HG03135 (cell line): ENCODE measurements at regions not wholly inside any gene's neighbourhood (a gene's known extent, or its start where the extent isn't known, plus 50 kb on each side); places are given as distances from the start of the nearest gene placed in this dataset.
"Not testable (repeated sequence)": the region's sequence is repeated elsewhere in the genome, so short reads cannot be mapped to it uniquely, and the experiment has no call there.

Source experiments
- ATAC-seq: cut with Tn5 transposase; IDR thresholded peaks from one replicate; pipeline ENCODE4 v1.9.1; 2021; ENCODE audit warnings: mild to moderate bottlenecking, moderate library complexity; ENCODE audit not compliant: unreplicated experiment

- ATAC-seq: no peak
Measured at GRCh38 chr2:176997074-176997791, 215.4 kb upstream of the HNRNPA3 start.

DNA sequence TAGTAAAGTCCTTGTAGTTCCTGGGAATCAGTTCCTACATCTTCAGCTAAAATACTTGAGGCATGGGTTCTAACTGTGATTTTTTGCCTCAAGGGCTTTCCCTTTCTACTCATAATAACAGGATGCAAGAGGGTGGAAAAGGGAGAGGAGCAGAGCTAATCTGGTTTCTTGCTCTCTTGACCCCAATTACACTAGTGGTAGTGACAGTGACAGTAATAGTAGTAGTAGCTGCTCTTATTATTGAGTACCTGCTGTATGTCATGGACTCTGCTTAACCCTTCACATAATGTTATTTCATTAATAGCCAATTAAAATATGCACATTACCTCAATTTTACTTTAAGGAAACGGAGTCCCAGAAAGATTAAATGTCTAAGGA, 214.8 kb upstream of the HNRNPA3 start:
- no peak for ATAC-seq

DNA sequence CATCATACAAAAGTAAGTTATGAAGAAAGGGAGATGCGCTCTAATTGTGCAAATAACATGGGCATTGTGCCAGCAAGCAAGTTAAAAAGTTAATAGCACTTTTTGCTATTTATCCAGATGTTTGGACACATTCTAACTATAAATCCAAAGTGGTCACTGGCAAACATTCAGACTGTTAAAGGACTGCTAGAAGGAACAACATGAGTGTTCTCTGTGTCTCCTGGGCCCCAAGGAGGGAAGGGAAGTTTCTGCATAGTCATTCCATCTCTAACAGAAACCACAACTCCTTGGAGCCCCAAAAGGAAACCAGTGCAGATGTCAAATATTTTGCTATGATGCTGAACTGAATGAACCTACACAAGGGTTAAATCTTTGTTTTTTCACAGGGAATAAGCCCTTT, 213.3 kb upstream of the HNRNPA3 start:
- no peak for ATAC-seq

- no peak for ATAC-seq
Measured at GRCh38 chr2:177000061-177000714, 212.4 kb upstream of the HNRNPA3 start.

DNA sequence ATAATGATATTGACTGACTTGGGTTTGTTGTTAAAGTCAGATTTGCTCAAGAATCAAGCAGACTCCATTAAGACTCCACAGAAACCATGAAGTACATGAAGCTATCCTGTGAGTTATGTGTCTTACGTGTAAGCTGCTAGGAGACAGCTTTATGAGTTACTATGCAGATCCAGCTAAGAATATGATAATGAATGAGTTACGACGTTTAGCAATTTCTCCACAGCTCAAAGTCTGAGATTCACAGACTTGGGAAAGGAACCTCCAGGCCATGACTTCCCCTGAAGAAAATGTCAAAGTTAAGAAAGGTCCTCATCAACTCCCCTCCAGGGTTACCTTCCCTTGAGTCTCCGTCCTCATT, 211.9 kb upstream of the HNRNPA3 start:
- ATAC-seq: no peak

- ATAC-seq: no peak
Measured at GRCh38 chr2:177001334-177001733, 211.3 kb upstream of the HNRNPA3 start.

GRCh38 chr2:177002983-177003382, 209.6 kb upstream of the HNRNPA3 start:
- ATAC-seq: no peak

GRCh38 chr2:177007726-177008125, 204.9 kb upstream of the HNRNPA3 start:
- ATAC-seq: not testable (repeated sequence)

DNA sequence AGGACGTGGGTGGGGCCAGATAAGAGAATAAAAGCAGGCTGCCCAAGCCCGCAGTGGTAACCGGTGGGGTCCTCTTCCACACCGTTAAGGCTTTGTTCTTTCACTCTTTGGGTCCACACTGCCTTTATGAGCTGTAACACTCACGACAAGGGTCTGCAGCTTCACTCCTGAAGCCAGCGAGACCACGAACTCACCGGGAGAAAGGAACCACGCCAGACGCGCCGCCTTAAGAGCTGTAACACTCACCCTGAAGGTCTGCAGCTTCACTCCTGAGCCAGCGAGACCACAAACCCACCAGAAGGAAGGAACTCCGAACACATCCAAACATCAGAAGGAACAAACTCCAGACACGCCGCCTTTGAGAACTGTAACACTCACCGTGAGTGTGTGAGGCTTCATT, 203.9 kb upstream of the HNRNPA3 start:
- not testable (repeated sequence) for ATAC-seq

- no peak for ATAC-seq
Measured at GRCh38 chr2:177010146-177010545, 202.4 kb upstream of the HNRNPA3 start.

DNA sequence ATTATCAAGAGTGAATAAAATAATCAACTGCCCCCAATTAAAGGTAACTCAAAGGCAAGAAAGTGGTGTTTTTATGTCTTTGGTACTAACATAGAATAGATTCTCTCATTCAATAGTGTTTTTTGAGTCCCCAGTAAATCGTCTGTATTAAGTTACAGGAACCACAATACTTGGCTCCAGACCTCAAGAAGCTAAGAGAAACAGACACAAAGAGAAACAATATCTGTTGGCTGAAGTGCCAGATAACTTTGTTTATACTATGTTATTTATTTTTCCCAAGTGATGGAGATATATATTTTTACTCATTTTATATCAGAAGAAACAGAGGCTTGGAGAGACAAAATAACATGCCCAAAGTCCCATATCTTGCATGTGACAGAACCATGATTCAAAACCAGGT, 201.7 kb upstream of the HNRNPA3 start:
- ATAC-seq: no peak

DNA sequence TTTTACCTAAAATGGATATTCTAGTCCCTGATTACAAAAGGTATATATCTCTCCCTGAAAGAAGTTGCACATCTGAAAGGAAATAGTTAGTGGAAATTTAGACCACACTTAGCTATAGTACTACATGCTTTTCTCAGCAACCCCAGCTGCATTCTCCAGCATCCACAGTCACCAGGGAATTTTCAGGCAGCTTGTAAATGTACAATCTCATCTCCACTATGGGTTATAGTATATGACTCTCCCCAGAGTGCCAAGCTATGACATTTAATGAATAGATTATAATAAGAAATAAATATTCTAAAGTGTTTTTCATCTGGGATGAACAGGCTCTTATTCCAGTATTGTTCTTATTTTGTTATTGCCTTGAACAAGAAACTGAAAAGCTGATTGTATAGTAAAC, 197.6 kb upstream of the HNRNPA3 start:
- ATAC-seq: no peak

GRCh38 chr2:177015356-177015923, 197.2 kb upstream of the HNRNPA3 start:
- ATAC-seq: no peak

GRCh38 chr2:177020524-177021119, 192.0 kb upstream of the HNRNPA3 start:
- no peak for ATAC-seq

- no peak for ATAC-seq
Measured at GRCh38 chr2:177021706-177022343, 190.8 kb upstream of the HNRNPA3 start.

GRCh38 chr2:177024765-177025164, 187.8 kb upstream of the HNRNPA3 start:
- no peak for ATAC-seq

GRCh38 chr2:177026253-177026652, 186.3 kb upstream of the HNRNPA3 start:
- ATAC-seq: no peak

DNA sequence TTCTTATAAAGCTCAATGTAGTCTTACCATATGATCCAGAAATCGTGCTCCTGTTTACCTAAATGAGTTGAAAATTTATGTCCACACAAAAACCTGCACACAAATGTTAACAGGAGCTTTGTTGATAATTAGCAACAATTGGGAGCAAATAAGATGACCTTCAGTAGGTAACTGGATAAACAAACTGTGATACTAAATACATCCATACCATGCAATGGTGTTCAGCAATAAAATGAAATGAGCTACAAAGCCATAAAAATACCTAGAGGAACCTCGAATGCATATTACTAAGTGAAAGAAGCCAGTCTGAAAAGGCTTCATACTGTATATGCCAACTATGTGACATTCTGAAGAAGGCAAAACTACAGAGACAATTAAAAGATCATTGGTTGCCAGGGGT, 185.6 kb upstream of the HNRNPA3 start:
- no peak for ATAC-seq

DNA sequence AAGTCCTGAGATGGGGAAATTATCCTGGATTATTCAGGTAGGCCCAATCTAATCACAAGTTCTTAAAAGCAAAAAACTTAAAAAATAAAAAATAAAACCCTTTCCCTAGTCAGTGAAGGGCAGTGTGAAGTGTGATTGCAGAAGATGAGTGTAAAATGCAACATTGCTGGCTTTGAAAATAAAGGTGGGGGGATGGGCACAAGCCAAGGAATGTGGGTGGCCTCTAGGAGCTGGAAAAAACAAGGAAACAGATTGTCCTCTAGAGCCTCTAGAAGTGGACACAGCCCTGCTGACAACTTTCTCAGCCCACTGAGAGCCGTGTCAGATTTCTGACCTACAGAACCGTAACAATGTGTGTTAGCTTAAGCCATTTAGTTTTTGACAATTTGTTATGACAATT, 184.3 kb upstream of the HNRNPA3 start:
- ATAC-seq: no peak

- ATAC-seq: no peak
Measured at GRCh38 chr2:177029075-177029474, 183.5 kb upstream of the HNRNPA3 start.

GRCh38 chr2:177029501-177029900, 183.1 kb upstream of the HNRNPA3 start:
- no peak for ATAC-seq

DNA sequence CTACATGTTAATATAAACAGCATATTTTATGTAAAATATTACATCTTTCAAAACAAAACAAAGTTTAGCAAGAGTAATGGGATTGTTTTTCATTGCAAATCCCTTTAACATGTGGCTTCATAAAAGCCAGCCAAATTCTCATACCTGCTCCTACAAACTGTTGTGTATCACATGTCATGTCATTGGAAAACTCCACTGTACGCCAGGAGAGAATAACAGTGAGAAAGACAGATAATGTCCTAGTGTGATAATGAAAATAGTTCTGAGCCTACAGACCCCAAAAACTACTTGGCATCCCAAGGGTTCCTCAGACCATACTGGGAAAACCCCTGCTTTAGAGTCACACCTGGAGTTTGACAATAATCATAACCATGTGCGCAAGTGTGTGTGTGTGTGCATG, 182.7 kb upstream of the HNRNPA3 start:
- no peak for ATAC-seq
